NB4 (cell line): ENCODE measurements at regions not wholly inside any gene's neighbourhood (a gene's known extent, or its start where the extent isn't known, plus 50 kb on each side); places are given as distances from the start of the nearest gene placed in this dataset.

Source experiments
- DNase-seq: peaks from one replicate; pipeline ENCODE4 v3.0.0; 2010; ENCODE audit warnings: low read depth
- H3K4me3 ChIP-seq: one replicate; pipeline ENCODE4 v1.5.1; 2011; ENCODE audit warnings: mild to moderate bottlenecking, low read depth, low read length, moderate library complexity
- MYC ChIP-seq: IDR thresholded peaks from 2 replicates; pipeline ENCODE4 v1.6.1; 2011; ENCODE audit warnings: low read depth, low read length
- POLR2A ChIP-seq: IDR thresholded peaks from 2 replicates; pipeline ENCODE4 v1.6.1; 2011; ENCODE audit warnings: mild to moderate bottlenecking; ENCODE audit not compliant: insufficient read length; ENCODE audit errors: extremely low read depth
- TF ChIP-seq, protein P1 (sequence below): IDR thresholded peaks from one replicate; pipeline ENCODE4 v1.5.1; 2012; ENCODE audit warnings: low read depth, low read length
- TF ChIP-seq, protein P2 (sequence below): IDR thresholded peaks from 2 replicates; pipeline ENCODE4 v1.6.1; 2011; ENCODE audit warnings: low read depth, low read length

DNA sequence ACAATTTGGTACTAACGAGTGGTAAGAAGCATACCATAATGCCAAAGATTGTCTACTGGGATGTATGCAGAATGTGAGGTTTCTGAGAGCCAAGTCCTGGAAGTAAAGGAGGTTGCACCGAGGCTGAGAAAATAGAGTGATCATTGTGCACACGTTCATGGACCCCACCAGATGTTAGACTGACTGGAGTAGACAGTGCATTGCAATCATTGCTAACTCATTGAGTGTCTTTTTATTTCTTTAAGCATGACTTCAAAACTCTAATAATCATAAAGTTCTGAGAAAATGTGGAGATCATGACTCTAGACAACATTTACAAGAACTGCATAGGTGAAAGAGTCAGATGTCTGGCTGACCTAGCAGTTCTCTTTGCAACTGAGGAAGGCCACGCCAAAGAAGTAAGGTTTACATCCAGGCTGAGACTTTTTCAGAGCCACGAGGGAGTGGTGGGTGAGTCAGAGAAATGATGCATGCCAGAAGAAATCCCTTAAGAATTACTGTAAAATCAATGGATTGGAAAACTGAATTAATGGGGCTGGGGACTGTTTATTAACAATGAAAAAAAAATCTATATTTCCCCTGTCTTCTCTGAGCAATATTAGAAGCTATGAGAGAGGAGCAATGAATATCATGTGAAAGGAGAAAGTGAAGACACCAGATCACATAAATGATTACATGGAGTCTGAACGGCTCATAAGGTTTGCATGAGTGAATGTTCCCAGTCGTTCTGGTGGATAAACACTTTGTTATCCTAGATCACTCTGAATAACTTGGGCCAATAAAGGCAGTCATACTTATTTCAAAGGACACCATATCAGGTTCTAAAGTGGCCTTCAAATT lies 76.0 kb upstream of the SLC25A26 start:
- no peak for DNase-seq
- TF ChIP-seq MYC (no peak), POLR2A (no peak)
- TF ChIP-seq, protein P1, sequence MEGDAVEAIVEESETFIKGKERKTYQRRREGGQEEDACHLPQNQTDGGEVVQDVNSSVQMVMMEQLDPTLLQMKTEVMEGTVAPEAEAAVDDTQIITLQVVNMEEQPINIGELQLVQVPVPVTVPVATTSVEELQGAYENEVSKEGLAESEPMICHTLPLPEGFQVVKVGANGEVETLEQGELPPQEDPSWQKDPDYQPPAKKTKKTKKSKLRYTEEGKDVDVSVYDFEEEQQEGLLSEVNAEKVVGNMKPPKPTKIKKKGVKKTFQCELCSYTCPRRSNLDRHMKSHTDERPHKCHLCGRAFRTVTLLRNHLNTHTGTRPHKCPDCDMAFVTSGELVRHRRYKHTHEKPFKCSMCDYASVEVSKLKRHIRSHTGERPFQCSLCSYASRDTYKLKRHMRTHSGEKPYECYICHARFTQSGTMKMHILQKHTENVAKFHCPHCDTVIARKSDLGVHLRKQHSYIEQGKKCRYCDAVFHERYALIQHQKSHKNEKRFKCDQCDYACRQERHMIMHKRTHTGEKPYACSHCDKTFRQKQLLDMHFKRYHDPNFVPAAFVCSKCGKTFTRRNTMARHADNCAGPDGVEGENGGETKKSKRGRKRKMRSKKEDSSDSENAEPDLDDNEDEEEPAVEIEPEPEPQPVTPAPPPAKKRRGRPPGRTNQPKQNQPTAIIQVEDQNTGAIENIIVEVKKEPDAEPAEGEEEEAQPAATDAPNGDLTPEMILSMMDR, result no peak
- TF ChIP-seq, protein P2, sequence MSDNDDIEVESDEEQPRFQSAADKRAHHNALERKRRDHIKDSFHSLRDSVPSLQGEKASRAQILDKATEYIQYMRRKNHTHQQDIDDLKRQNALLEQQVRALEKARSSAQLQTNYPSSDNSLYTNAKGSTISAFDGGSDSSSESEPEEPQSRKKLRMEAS, result no peak
- H3K4me3 ChIP-seq, result no peak overlapping the region

DNA sequence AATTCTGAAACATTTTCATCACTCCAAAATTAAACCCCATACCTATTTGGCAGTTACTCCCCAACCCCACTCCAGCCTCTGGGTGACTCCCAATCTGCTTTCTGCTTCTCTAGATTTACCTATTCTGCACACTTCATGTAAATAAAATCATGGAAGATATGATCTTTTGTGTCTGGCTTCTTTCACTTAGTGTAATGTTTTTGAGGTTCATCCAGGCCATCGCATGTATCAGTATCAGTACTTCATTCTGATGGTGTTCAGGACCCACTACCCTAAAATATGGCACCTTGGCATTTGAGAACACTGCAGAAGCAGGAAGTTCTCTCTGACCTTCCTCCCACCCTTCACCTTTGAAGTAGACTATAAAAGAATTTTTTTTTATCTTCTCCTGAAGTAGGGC lies 78.7 kb upstream of the SLC25A26 start:
- no peak overlapping the region for H3K4me3 ChIP-seq
- TF ChIP-seq POLR2A, result no peak
- TF ChIP-seq MYC, result no peak
- TF ChIP-seq, protein P2, result no peak
- TF ChIP-seq, protein P1, result no peak
- DNase-seq, result no peak

DNA sequence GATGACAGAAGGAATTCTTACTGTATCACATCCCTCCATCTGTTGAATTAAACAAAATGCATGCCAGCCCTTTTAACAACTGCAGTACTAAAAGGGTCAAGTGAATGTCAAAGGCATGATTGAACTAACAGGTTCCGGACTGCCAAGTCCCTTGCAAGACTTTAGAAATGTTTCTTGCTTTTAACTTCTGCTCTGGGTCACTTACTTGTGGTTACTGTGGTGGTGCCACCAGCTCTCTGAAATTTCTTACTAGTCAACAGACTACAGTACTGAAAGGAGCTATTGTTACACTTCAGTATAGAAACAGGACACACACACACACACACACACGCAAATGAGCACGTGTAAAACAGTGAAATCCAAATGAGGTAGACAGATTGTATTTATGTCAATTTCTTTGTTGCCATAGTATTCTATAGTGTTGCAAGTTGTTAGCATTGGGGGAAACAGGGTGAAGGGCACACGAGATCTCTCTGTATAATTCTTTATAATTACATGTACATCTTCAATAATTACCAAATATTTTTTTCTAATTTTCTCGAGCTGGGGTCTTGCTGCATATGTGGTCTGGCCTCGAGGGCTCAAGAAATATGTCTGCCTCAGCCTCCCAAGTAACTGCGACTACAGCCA lies 79.9 kb upstream of the SLC25A26 start:
- no peak for DNase-seq
- TF ChIP-seq, protein P1, result no peak
- TF ChIP-seq MYC (no peak), POLR2A (no peak)
- TF ChIP-seq, protein P2, result no peak
- no peak overlapping the region for H3K4me3 ChIP-seq

DNA sequence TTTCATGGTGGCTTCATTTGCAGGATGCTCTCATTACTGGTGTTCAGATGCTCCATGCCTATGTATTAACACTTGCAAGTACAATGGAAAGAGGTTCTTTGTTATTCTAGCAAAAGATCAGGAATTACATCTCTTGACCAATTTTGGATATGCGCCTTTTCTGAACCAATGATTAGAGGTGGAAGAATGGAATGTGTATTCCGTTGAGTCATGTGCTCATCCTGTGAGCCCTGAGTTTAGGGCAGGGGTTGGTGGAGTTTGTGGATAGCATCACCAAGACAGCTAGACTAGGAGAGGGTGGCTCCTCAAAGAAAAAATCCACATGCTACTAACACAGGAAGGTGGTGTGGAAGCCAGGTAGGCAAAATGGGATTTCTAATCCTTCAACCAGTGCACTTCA lies 80.7 kb upstream of the SLC25A26 start:
- H3K4me3 ChIP-seq, result no peak overlapping the region
- DNase-seq, result no peak
- TF ChIP-seq POLR2A, result no peak
- no peak for TF ChIP-seq MYC
- TF ChIP-seq, protein P1, result no peak
- TF ChIP-seq, protein P2, result no peak

DNA sequence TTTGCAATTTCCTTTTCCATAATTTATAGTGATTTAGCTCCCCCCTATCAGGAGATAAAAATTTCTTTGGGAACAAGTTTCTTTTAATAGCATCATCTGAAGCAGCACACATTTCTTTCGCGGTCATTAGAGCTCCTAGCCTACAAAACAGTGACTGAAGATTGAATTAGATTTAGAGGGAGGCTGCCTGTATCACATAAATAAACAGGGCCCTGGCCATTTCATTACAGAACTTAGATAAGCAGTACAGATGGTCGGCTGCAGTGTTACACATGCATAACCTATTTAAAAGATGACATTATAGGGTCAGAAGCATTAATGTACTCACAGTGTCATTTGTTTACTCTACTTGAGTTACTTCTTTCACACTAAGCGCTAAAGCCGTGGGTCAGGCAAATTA lies 81.4 kb upstream of the SLC25A26 start:
- no peak overlapping the region for H3K4me3 ChIP-seq
- no peak for DNase-seq
- TF ChIP-seq, protein P2, result no peak
- TF ChIP-seq MYC, result no peak
- TF ChIP-seq POLR2A, result no peak
- TF ChIP-seq, protein P1, result no peak
